NCI-H526 treated with DMSO at 0.1 percent for 48 hours (cell line): ENCODE measurements at regions not wholly inside any gene's neighbourhood (a gene's known extent, or its start where the extent isn't known, plus 50 kb on each side); places are given as distances from the start of the nearest gene placed in this dataset.
A peak's percentile ranks its signal among the peaks of the same experiment; 100 is the strongest.
"Not testable (repeated sequence)": the region's sequence is repeated elsewhere in the genome, so short reads cannot be mapped to it uniquely, and the experiment has no call there.

Experiments used
- DNase-seq: peaks from one replicate; lab custom pipeline; 2025; lab: John Stamatoyannopoulos, UW

DNA sequence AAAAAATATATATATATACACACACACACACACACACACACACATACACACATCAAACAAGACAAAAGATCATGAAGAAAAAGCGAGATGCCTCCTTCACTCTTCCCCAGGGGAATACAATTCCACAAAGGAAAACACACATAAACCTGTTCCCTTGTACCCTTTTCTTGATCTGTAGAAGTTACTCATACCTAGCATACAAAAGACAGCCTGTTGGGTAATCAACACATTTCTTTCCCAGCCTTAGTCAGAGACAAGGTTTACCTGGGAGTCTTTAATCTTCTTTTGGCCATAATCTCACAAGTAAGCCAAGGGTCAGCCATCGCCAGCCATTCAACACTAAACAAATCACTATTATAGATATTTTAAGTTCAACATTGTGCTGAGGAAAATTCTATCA is 407.0 kb downstream of the SUCLG1 start:
- DNase-seq: no peak

- no peak for DNase-seq
These were observed 410.1 kb downstream of the SUCLG1 start for GRCh38 chr2:84048964-84049363.

GRCh38 chr2:84041506-84041905 is 417.6 kb downstream of the SUCLG1 start:
- no peak for DNase-seq

GRCh38 chr2:84040281-84040680 is 418.8 kb downstream of the SUCLG1 start:
- no peak for DNase-seq

- DNase-seq: no peak
These were observed 420.2 kb downstream of the SUCLG1 start for GRCh38 chr2:84038866-84039265.

- DNase-seq: no peak
These were observed 425.6 kb downstream of the SUCLG1 start for GRCh38 chr2:84033347-84033974.

DNA sequence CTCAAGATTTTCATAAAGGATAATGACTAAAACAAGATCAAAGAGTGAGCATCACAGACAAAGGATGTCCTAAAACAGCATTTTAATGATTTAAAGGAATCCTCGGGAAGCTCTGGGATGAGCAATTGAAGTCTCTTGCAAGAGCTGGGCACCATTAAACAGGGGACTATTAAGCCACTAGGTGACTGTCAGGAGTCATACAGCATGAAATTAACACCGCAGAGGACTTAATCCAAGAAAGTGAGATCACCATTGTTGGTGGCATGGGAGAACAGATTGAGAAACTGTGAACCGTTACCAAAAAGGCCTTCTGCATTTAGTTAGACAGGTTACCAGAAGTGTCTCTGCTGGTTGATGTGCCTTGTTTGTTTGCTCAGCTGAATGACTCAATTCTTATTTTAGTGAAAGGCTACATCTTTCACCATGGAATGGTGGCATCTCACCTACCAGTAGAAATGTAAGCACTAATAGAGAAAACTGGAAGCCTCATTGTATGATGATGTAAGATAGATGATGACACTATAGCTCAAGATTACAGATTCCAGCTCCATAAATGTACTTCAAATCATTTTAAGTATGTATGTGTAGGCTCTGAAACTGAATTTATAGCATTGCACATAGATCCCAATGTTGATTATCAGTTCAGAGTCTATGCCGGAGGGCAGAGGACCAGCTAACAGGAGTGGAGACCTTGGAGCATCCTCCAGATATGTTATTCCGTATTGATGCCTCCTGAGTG is 427.6 kb downstream of the SUCLG1 start:
- no peak for DNase-seq

DNA sequence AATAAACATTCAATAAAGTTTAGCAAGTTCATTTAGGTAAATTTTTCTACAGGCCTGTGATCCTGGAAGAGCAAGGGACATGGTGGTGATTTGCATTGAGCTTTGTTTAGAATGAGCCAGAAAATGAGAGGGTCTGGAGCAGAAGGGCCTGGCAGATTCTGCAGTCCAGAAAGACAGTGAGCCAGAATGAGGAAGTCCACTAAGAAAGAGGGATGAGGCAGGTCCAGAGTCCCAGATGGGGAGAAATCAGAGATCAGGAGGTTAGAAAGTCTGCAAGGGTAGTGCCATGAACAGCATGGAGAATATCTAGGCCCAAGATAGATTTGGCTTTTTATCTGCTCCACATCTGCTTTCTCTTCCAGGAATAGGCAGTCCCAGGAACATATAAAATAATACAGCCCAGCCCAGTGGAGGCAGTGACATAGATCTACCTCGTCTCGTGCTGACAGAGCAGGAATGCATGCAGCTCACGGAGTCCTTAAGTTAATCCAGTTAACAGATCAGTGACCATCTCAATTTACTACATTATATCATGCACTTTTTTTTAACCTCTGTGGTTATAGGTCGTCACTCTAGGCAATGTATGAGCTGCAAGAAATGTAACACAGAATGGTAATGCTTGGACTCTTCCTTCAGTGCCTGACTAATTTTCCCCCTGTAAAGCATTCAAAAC is 429.0 kb downstream of the SUCLG1 start:
- DNase-seq: no peak

GRCh38 chr2:84026818-84027217 is 432.3 kb downstream of the SUCLG1 start:
- DNase-seq: no peak

DNA sequence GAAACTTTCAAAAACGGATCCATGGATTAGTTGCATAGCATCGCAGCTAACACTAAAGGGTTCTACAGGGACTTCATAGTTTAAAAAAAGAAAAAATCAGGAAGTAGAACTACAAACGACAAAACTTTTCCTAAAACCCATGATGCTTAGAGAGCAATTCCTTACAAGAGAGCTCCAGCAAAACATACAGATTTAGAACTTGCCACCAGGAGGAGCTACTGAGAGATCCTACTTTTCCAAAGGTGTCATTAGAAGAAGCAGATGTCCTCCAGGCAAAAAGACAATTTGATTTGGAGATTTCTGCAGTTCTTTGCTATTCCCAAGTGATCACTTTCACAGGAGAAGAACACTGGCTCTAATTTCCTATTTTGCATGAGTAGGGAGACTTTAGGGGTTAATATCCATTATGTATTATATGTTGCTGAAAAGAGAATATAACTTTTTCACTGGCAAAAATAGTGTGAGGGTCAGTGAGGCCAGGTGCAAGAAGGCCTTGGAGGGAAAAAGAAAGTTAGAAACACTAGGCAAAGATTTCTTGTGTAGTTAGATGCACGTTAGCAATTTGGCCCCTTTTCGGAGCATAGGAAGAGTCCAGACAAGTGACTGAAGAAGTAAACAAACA is 436.2 kb downstream of the SUCLG1 start:
- peak; percentile 3 for DNase-seq

DNA sequence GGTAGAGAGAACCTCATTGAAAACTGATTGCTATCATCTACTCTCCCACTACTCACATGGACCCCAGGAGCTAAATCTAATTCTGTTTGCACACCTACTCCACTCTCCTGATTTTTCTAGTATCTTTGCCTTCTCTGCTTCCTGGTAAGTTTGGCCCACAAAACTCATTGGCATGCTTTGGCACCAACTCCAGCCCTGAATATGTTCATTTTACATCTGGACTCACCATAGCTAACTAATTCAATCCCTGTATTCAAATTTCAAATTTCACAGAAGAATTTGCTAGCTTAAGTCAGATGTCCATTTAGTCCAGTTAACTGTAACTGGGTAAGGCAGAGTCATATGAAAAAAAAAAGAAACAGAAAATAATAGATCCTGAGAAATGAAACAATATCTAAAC is 442.1 kb downstream of the SUCLG1 start:
- no peak for DNase-seq

GRCh38 chr2:84016183-84016582 is 442.9 kb downstream of the SUCLG1 start:
- no peak for DNase-seq

- DNase-seq: no peak
These were observed 461.2 kb downstream of the SUCLG1 start for GRCh38 chr2:83997889-83998288.

DNA sequence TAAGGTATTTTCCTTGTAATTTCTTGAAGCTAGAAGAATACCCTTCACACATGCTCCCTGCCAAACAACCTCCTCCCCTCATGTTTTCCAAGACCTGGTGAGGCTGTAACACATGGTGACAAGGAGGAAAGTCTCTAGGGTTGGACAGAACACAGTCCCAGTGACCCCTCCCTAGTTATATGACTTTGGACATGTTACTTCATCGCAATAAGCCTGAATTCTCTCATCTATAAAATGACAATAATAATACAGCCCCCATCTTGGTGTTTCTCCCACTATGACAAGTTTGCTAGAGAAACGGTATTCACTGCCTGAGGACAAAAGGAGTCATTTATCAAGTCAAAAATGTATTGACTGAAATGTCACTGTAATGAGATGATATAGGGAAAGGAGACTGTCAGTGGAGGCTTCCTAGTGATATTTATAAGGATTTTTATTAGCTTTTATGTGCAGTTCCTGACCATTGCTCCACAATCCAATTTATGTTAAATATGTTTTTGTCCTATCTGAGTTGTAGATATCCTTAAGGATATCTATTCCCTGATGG is 464.4 kb downstream of the SUCLG1 start:
- no peak for DNase-seq

DNA sequence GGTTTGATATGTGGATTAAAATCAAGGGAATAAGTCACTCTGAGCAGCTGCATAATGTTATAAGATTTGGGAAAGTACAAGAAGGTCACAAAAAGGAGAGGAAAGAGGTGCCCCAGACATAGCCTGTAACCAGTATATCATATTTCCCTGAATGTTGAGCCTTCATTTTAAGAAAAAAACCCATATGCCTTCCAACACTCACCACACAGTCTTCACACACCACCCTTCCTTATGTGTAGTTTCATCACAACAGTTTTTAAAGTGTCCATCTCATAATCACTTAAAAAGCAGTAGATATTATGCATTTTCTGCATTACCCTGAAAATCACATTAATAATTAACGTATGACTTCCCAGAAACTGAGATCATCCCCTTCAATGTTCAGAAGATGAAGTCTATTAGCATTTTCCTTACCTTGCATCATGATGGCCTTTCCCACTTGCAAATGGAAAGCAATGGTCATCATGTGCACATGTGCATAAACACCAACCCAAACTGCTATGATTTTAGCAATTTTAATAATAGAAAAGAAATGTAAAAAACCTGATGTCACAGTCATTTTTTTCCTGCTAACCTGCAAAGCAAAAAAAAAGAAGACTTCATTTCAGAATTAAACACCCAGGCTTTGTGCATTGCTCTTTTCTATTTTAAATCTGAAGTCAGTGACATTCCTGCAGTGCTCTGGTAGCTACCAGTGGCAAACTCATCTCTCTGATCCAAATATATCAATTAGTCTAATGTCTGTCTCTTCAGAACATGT is 465.0 kb downstream of the SUCLG1 start:
- DNase-seq: no peak

GRCh38 chr2:83991992-83992391 is 467.1 kb downstream of the SUCLG1 start:
- DNase-seq: no peak

- no peak for DNase-seq
These were observed 468.4 kb downstream of the SUCLG1 start for GRCh38 chr2:83990636-83991035.

GRCh38 chr2:83976628-83977027 is 482.5 kb downstream of the SUCLG1 start:
- DNase-seq: not testable (repeated sequence)

- DNase-seq: no peak
These were observed 487.0 kb downstream of the SUCLG1 start for GRCh38 chr2:83972128-83972527.

DNA sequence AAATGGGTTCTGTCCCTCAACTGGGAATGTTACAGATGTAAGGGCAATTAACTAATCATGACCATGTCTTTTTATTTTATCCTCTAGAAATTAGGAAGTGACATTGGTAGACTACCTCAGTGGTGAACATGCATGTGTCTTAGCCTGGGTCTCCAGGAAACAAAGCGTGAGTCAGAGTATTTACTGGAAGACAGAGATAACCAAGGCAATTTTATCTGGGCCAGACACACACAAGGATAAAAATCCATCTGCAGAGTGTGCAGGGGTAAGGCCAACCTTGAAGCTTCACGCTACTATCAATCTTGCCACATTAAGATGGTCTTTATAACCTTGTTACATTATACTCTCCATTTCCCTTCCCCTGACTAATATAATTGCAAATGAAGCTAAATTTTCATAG is 487.5 kb downstream of the SUCLG1 start:
- no peak for DNase-seq

- DNase-seq: no peak
These were observed 488.7 kb downstream of the SUCLG1 start for GRCh38 chr2:83970217-83970929.
